Erythroblast (primary cell): ENCODE measurements at regions not wholly inside any gene's neighbourhood (a gene's known extent, or its start where the extent isn't known, plus 50 kb on each side); places are given as distances from the start of the nearest gene placed in this dataset.

Experiments used
- GATA1 ChIP-seq: IDR thresholded peaks from 2 replicates; pipeline ENCODE4 v1.6.1; 2011; ENCODE audit warnings: low read depth, mild to moderate bottlenecking, control low read depth, low read length, moderate library complexity
- POLR2A ChIP-seq: IDR thresholded peaks from 2 replicates; pipeline ENCODE4 v1.6.1; 2011; ENCODE audit warnings: mild to moderate bottlenecking, low read length

DNA sequence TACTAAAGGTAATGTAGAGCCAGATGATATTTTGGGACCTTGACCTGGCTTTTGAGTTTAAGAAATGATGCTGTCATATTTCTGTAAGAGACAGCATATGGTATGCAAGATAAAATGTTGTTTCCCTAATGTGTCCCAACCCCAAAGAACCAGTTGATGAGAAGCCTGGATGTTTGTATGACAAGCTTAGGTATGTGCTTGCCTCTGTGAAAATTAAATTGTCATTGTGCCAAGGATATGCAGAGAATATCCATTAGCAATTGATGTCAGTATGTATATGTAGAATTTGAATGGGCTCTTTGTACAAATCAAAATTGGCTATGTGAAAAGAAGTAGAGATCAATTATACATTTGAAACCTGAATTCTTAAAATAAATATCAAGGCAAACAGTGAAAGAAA lies 650.8 kb upstream of the EYS start:
- no peak for TF ChIP-seq POLR2A
- TF ChIP-seq GATA1: no peak
